Lower leg skin (tissue), 3 donors: ENCODE measurements at regions not wholly inside any gene's neighbourhood (a gene's known extent, or its start where the extent isn't known, plus 50 kb on each side); places are given as distances from the start of the nearest gene placed in this dataset.

Experiments
- CTCF ChIP-seq, 3 donors: fragments of 450-650 bp; IDR thresholded peaks; one replicate each; pipeline ENCODE4 v1.5.1; 2016; ENCODE audit warnings: antibody characterized with exemption in 3 of 3, mild to moderate bottlenecking in 3 of 3, moderate library complexity in 2 of 3
- POLR2A ChIP-seq, 2 donors: fragments of 450-650 bp; IDR thresholded peaks; one replicate each; pipeline ENCODE4 v1.6.1; 2016 to 2017; ENCODE audit warnings: antibody characterized with exemption in 2 of 2, mild to moderate bottlenecking in 1 of 2, moderate library complexity in 1 of 2

- no peak for TF ChIP-seq CTCF (IDR thresholded peaks at IDR 0.05)
- TF ChIP-seq POLR2A (IDR thresholded peaks at IDR 0.05) = no peak
These were observed 658.2 kb upstream of the LMCD1 start for GRCh38 chr3:7843441-7843840.
